Stomach (tissue), 8 donors: ENCODE measurements at regions not wholly inside any gene's neighbourhood (a gene's known extent, or its start where the extent isn't known, plus 50 kb on each side); places are given as distances from the start of the nearest gene placed in this dataset.

Experiments
- DNase-seq, 2 donors: peaks; one replicate each; pipeline versions ENCODE4 v3.0.0 to v3.0.0-alpha.2; 2013 to 2019
- H3K27ac ChIP-seq, 5 donors: fragments of 200-600 bp in 4 of 5; sonication (generic) in 4 of 5; one replicate each; pipeline ENCODE4 v1.5.1; 2013 to 2019; ENCODE audit warnings: mild to moderate bottlenecking in 1 of 5, moderate library complexity in 1 of 5
- H3K27me3 ChIP-seq, 3 donors: fragments of 200-600 bp; sonication (generic); one replicate each; pipeline ENCODE4 v1.5.1; 2017 to 2019; ENCODE audit warnings: mixed run types in 1 of 3
- H3K36me3 ChIP-seq, 4 donors: fragments of 200-600 bp; sonication (generic); 1 replicate in 3 of 4; 2 replicates in 1 of 4; pipeline ENCODE4 v1.5.1; 2016 to 2019
- H3K4me1 ChIP-seq, 4 donors: fragments of 200-600 bp; sonication (generic); one replicate each; pipeline ENCODE4 v1.5.1; 2016 to 2019
- H3K4me3 ChIP-seq, 4 donors: fragments of 200-600 bp; sonication (generic) in 3 of 4; one replicate each; pipeline ENCODE4 v1.5.1; 2016 to 2019; ENCODE audit warnings: mild to moderate bottlenecking in 1 of 4
- H3K9me3 ChIP-seq, 4 donors: fragments of 200-600 bp; sonication (generic); one replicate each; pipeline ENCODE4 v1.5.1; 2016 to 2019
- EP300 ChIP-seq: sonication (generic); formaldehyde crosslinking; IDR thresholded peaks from one replicate; pipeline ENCODE4 v1.6.1; 2017; ENCODE audit warnings: antibody characterized with exemption
- POLR2A ChIP-seq, 4 donors: fragments of 450-650 bp; IDR thresholded peaks; one replicate each; pipeline ENCODE4 v1.6.1; 2016; ENCODE audit warnings: antibody characterized with exemption in 4 of 4, control low read depth in 2 of 4, mild to moderate bottlenecking in 1 of 4, moderate library complexity in 1 of 4
- POLR2AphosphoS5 ChIP-seq, 3 donors: sonication (generic); formaldehyde crosslinking; IDR thresholded peaks; one replicate each; pipeline ENCODE4 v1.6.1; 2016; ENCODE audit warnings: antibody characterized with exemption in 3 of 3
- WGBS, 5 donors: extraction: QIAGEN DNeasy Blood & Tissue Kit in 3 of 5; methylation state at CpG; one replicate each; pipeline versions ENCODE4 v1.1.5 to v1.1.7; 2013 to 2018; 5-methylcytosine and 5-hydroxymethylcytosine counted together
- intact Hi-C: fragments of 100-400 bp; cut with DNase I; formaldehyde crosslinking; loops from one replicate; pipeline ENCODE4 v1.15.1; 2023; ENCODE audit warnings: low total_unique reads
- TF ChIP-seq, protein P1 (sequence below), 7 experiments: fragments of 450-650 bp in 4 of 7; fragments of 200-600 bp in 3 of 7; sonication (generic) in 3 of 7; IDR thresholded peaks; one replicate each; pipeline ENCODE4 v1.5.1; 2016 to 2019; ENCODE audit warnings: antibody characterized with exemption in 7 of 7, control low read depth in 2 of 7, mild to moderate bottlenecking in 1 of 7
- donor health status: healthy with polysubstance abuse.
- donor health status: Bipolar disorder and iron deficiency.
- donor health status: healthy.

DNA sequence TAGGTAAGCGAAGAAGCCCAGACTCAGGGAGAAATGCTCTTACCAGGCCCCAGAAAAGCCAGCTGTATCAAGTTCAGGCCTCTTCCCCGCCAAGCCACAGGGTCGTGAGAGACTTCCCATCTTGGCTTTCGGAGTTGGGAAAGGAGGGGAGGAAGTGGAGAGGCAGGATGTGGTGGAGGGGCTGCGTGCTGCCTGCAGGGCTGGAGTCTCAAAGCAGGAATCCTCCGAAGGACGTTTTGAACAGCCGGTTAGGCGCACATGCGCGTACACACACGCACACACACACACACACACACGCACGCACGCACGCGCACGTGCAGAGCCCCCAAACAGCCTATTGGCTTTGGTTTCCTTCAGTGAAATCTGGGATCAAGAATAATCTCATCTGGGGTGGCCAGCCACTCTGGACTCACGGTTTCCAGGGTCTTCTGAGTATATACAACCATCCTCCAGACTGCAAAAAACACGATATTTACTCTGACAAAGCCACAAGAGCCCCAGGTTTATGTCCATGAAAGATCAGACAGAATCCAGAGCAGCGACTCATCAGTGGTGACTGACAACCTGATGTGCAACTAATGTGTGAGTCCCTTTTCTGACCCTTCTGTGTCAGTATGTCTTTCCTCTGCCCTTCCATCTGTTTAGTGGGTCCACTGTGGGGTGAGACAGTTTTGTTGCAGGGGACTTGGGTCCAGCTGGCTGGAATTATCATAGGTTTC lies 115.0 kb upstream of the ZNF438 start:
- peak in 1 of 2 donors; percentile 88 for DNase-seq
- TF ChIP-seq POLR2A (IDR thresholded peaks at IDR 0.05) (no peak), POLR2AphosphoS5 (IDR thresholded peaks at IDR 0.05) (no peak), EP300 (no peak)
- TF ChIP-seq, protein P1, sequence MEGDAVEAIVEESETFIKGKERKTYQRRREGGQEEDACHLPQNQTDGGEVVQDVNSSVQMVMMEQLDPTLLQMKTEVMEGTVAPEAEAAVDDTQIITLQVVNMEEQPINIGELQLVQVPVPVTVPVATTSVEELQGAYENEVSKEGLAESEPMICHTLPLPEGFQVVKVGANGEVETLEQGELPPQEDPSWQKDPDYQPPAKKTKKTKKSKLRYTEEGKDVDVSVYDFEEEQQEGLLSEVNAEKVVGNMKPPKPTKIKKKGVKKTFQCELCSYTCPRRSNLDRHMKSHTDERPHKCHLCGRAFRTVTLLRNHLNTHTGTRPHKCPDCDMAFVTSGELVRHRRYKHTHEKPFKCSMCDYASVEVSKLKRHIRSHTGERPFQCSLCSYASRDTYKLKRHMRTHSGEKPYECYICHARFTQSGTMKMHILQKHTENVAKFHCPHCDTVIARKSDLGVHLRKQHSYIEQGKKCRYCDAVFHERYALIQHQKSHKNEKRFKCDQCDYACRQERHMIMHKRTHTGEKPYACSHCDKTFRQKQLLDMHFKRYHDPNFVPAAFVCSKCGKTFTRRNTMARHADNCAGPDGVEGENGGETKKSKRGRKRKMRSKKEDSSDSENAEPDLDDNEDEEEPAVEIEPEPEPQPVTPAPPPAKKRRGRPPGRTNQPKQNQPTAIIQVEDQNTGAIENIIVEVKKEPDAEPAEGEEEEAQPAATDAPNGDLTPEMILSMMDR (IDR thresholded peaks at IDR 0.05), result no peak
- intact Hi-C loops, result no loop called here

DNA sequence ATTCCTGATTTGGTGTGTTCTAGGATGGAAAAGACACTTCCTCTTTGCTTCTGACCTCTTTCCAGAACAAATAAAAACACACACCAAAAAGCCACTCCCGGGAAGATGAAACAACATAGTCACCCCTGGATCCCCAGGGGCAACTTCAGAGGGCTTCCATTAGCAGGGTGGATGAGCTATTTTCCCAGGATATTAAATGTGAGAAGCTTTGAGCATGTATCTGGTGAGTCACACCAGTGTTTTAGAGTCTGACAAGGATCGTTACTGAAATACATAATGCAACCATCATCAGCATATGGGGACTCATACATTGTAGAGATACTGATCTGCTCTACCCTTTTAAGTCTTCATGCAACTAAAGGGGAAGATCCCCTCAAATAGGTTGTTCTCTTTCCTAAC lies 115.5 kb upstream of the ZNF438 start:
- H3K36me3 ChIP-seq, result no peaks in the 10 kb centered on the region
- intact Hi-C loops, result no loop called here
- no peaks in the 10 kb centered on the region for H3K9me3 ChIP-seq
- peak overlapping the region in 2 of 5 donors; percentile 22 to 38 for H3K27ac ChIP-seq
- H3K4me3 ChIP-seq, result no peak overlapping the region
- no peak for TF ChIP-seq POLR2AphosphoS5 (IDR thresholded peaks at IDR 0.05)
- no peak for TF ChIP-seq POLR2A (IDR thresholded peaks at IDR 0.05)
- no peak for TF ChIP-seq EP300
- TF ChIP-seq, protein P1 (IDR thresholded peaks at IDR 0.05), result no peak
- WGBS, 5 donors, result 59 to 88% (median 67%) methylated on average over 2 of the region's 2 CpGs
- peaks cover 0 to 5% (median 0%) of the 10 kb centered on the region in 4 donors for H3K4me1 ChIP-seq
- H3K27me3 ChIP-seq, result no peaks in the 10 kb centered on the region
- no peak for DNase-seq

More for the DNA sequence above, 115.0 kb upstream of the ZNF438 start:
- Histone ChIP-seq H3K4me1 (peaks cover 0 to 5% (median 0%) of the 10 kb centered on the region in 4 donors), H3K27ac (peak overlapping the region in 3 of 5 donors; percentile 5 to 38 (median 22)), H3K4me3 (no peak overlapping the region), H3K9me3 (no peaks in the 10 kb centered on the region), H3K27me3 (no peaks in the 10 kb centered on the region), H3K36me3 (no peaks in the 10 kb centered on the region)
- 33 to 78% (median 52%) methylated on average over 14 to 21 of the region's 21 CpGs for WGBS, 5 donors

- TF ChIP-seq POLR2A (IDR thresholded peaks at IDR 0.05), result no peak
- TF ChIP-seq POLR2AphosphoS5 (IDR thresholded peaks at IDR 0.05), result no peak
- TF ChIP-seq EP300, result no peak
- TF ChIP-seq, protein P1 (IDR thresholded peaks at IDR 0.05), result no peak
- Histone ChIP-seq H3K27me3 (no peaks in the 10 kb centered on the region), H3K9me3 (no peaks in the 10 kb centered on the region), H3K4me1 (peaks cover 0 to under 1% (median 0%) of the 10 kb centered on the region in 4 donors), H3K36me3 (no peaks in the 10 kb centered on the region), H3K4me3 (no peak overlapping the region), H3K27ac (no peak overlapping the region)
- intact Hi-C loops, result no loop called here
- WGBS, 5 donors, result 77 to 86% (median 86%) methylated on average over 4 of the region's 4 CpGs
- no peak for DNase-seq
These were observed 117.3 kb upstream of the ZNF438 start for GRCh38 chr10:31148951-31149350.

- TF ChIP-seq EP300 (no peak), POLR2AphosphoS5 (IDR thresholded peaks at IDR 0.05) (no peak), POLR2A (IDR thresholded peaks at IDR 0.05) (no peak)
- TF ChIP-seq, protein P1 (IDR thresholded peaks at IDR 0.05), result no peak
- Histone ChIP-seq H3K27ac (no peak overlapping the region), H3K4me3 (no peak overlapping the region), H3K36me3 (no peaks in the 10 kb centered on the region), H3K27me3 (no peaks in the 10 kb centered on the region), H3K4me1 (no peaks in the 10 kb centered on the region), H3K9me3 (no peaks in the 10 kb centered on the region)
- DNase-seq, result no peak
- intact Hi-C loops, result no loop called here
- 75 to 95% (median 85%) methylated on average over 8 of the region's 8 CpGs for WGBS, 5 donors
These were observed 118.3 kb upstream of the ZNF438 start for GRCh38 chr10:31149835-31150512.
